H1 (cell line): ENCODE measurements at regions not wholly inside any gene's neighbourhood (a gene's known extent, or its start where the extent isn't known, plus 50 kb on each side); places are given as distances from the start of the nearest gene placed in this dataset.

Experiments used
- CTCF ChIA-PET: fragments of 300-600 bp; sonication (Branson Sonifier 250); formaldehyde crosslinking; loops from one replicate; lab custom pipeline; 2021; ENCODE audit not compliant: partially characterized antibody; lab: Charles Lee
- POLR2A ChIA-PET: fragments of 300-600 bp; sonication (Branson Sonifier 250); formaldehyde crosslinking; loops from one replicate; lab custom pipeline; 2021; ENCODE audit warnings: inconsistent platforms; ENCODE audit not compliant: partially characterized antibody; lab: Charles Lee
- DNase-seq, 2 experiments: peaks; one replicate each; pipeline versions ENCODE4 v3.0.0 to v3.0.0-alpha.2; 2010 to 2022; ENCODE audit warnings: low spot score in 2 of 2, low read depth in 1 of 2, mixed read lengths in 1 of 2
- FAIRE-seq: peaks from 2 replicates; lab custom pipeline; 2011; peaks lifted over from hg19 to GRCh38; lab: Jason Lieb, UNC
- H2AFZ ChIP-seq: 2 replicates; pipeline ENCODE4 v1.8.1; 2012; ENCODE audit warnings: low read length, inconsistent platforms
- H2AK5ac ChIP-seq: 2 replicates; pipeline ENCODE4 v1.6.1; 2013; ENCODE audit warnings: low read depth, low read length
- H2BK120ac ChIP-seq: replicated peaks from 2 replicates; pipeline ENCODE3; 2013; ENCODE audit warnings: low read depth, low read length, inconsistent platforms
- H2BK12ac ChIP-seq: 2 replicates; pipeline ENCODE4 v1.6.1; 2013; ENCODE audit warnings: low read depth, low read length
- H2BK15ac ChIP-seq: 2 replicates; pipeline ENCODE4 v1.6.1; 2013; ENCODE audit warnings: low read length
- H2BK20ac ChIP-seq: 2 replicates; pipeline ENCODE4 v1.6.1; 2013; ENCODE audit warnings: low read length
- H2BK5ac ChIP-seq: 2 replicates; pipeline ENCODE4 v1.6.1; 2013; ENCODE audit warnings: low read depth, low read length
- H3K14ac ChIP-seq: 2 replicates; pipeline ENCODE4 v1.6.1; 2013; ENCODE audit warnings: inconsistent platforms; ENCODE audit not compliant: insufficient read length
- H3K18ac ChIP-seq: 2 replicates; pipeline ENCODE4 v1.6.1; 2013; ENCODE audit warnings: low read length; ENCODE audit errors: extremely low read depth
- H3K23ac ChIP-seq: 2 replicates; pipeline ENCODE4 v1.6.1; 2013; ENCODE audit warnings: inconsistent platforms; ENCODE audit not compliant: insufficient read length
- H3K23me2 ChIP-seq: 2 replicates; pipeline ENCODE4 v1.6.1; 2013; ENCODE audit warnings: low read depth, low read length
- H3K27ac ChIP-seq: 2 replicates; pipeline ENCODE4 v1.6.1; 2011; ENCODE audit warnings: low read depth, low read length, inconsistent platforms
- H3K27me3 ChIP-seq, 4 experiments: replicated peaks in 1 of 4; 1 replicate in 1 of 4; 2 replicates in 3 of 4; pipeline versions ENCODE4 v1.6.1 to v1.8.1; 2011 to 2013; ENCODE audit warnings: low read length in 3 of 4, mild to moderate bottlenecking in 3 of 4, inconsistent platforms in 2 of 4, mixed read lengths in 2 of 4, moderate library complexity in 1 of 4; ENCODE audit not compliant: control insufficient read depth in 3 of 4, insufficient read depth in 3 of 4; ENCODE audit errors: extremely low read depth in 1 of 4
- H3K36me3 ChIP-seq, 4 experiments: 2 replicates each; pipeline versions ENCODE4 v1.6.1 to v1.8.1; 2011 to 2013; ENCODE audit warnings: mild to moderate bottlenecking in 4 of 4, low read length in 3 of 4, moderate library complexity in 2 of 4, control low read depth in 1 of 4, inconsistent platforms in 1 of 4; ENCODE audit not compliant: insufficient read depth in 4 of 4, control insufficient read depth in 2 of 4
- H3K4ac ChIP-seq: replicated peaks from 2 replicates; pipeline ENCODE3; 2013; ENCODE audit warnings: low read length, low read depth, mixed read lengths, inconsistent platforms; ENCODE audit not compliant: insufficient read length
- H3K4me1 ChIP-seq, 4 experiments: replicated peaks in 1 of 4; 1 replicate in 1 of 4; 2 replicates in 3 of 4; pipeline versions ENCODE4 v1.6.1 to v1.8.1; 2011 to 2013; ENCODE audit warnings: low read length in 3 of 4, inconsistent platforms in 2 of 4, mixed read lengths in 1 of 4; ENCODE audit not compliant: insufficient read depth in 4 of 4, control insufficient read depth in 3 of 4
- H3K4me2 ChIP-seq, 2 experiments: 2 replicates each; pipeline versions ENCODE4 v1.6.1 to v1.8.1; 2011 to 2013; ENCODE audit warnings: low read depth in 2 of 2, low read length in 2 of 2, control low read depth in 1 of 2, inconsistent platforms in 1 of 2, mild to moderate bottlenecking in 1 of 2; ENCODE audit not compliant: insufficient read depth in 1 of 2
- H3K4me3 ChIP-seq, 4 experiments: fragments of 200-600, 300-600 bp in 1 of 4; sonication (generic), shearing (Covaris generic), sonication (Bioruptor Twin) in 1 of 4; 2 replicates each; pipeline versions ENCODE4 v1.5.1 to v1.8.1; 2011 to 2016; ENCODE audit warnings: low read length in 4 of 4, low read depth in 3 of 4, control low read depth in 2 of 4, inconsistent platforms in 2 of 4, mild to moderate bottlenecking in 2 of 4, mixed read lengths in 1 of 4, moderate library complexity in 1 of 4; ENCODE audit not compliant: insufficient read depth in 2 of 4; ENCODE audit errors: extremely low read depth in 1 of 4
- H3K56ac ChIP-seq: replicated peaks from 2 replicates; pipeline ENCODE3; 2013; ENCODE audit warnings: low read depth, mild to moderate bottlenecking, mixed read lengths, low read length, inconsistent platforms; ENCODE audit not compliant: insufficient read length
- H3K79me1 ChIP-seq: 2 replicates; pipeline ENCODE4 v1.6.1; 2013; ENCODE audit warnings: low read depth, low read length, control low read depth
- H3K79me2 ChIP-seq, 2 experiments: 2 replicates each; pipeline versions ENCODE4 v1.6.1 to v1.8.1; 2012 to 2013; ENCODE audit warnings: low read length in 2 of 2, mild to moderate bottlenecking in 2 of 2, inconsistent platforms in 1 of 2; ENCODE audit not compliant: insufficient read depth in 2 of 2, control insufficient read depth in 1 of 2
- H3K9ac ChIP-seq, 4 experiments: replicated peaks in 1 of 4; 1 replicate in 1 of 4; 2 replicates in 3 of 4; pipeline versions ENCODE4 v1.6.1 to v1.8.1; 2011 to 2013; ENCODE audit warnings: low read depth in 3 of 4, low read length in 3 of 4, control low read depth in 2 of 4, mild to moderate bottlenecking in 2 of 4, moderate library complexity in 2 of 4, inconsistent platforms in 1 of 4; ENCODE audit errors: extremely low read depth in 1 of 4
- H3K9me3 ChIP-seq, 2 experiments: 2 replicates each; pipeline versions ENCODE4 v1.6.1 to v1.8.1; 2012 to 2013; ENCODE audit warnings: mild to moderate bottlenecking in 2 of 2, moderate library complexity in 2 of 2, control low read depth in 1 of 2, inconsistent platforms in 1 of 2, low read depth in 1 of 2, low read length in 1 of 2, mixed read lengths in 1 of 2; ENCODE audit not compliant: insufficient read depth in 2 of 2
- H4K20me1 ChIP-seq, 2 experiments: replicated peaks in 1 of 2; 2 replicates each; pipeline versions ENCODE3 to v1.8.1; 2011 to 2013; ENCODE audit warnings: inconsistent platforms in 2 of 2, low read length in 2 of 2, mild to moderate bottlenecking in 1 of 2; ENCODE audit not compliant: insufficient read depth in 2 of 2, control insufficient read depth in 1 of 2
- H4K5ac ChIP-seq: 2 replicates; pipeline ENCODE4 v1.6.1; 2013; ENCODE audit warnings: low read length, low read depth, mixed read lengths, inconsistent platforms; ENCODE audit not compliant: insufficient read length
- H4K8ac ChIP-seq: 2 replicates; pipeline ENCODE4 v1.8.0; 2013; ENCODE audit warnings: mild to moderate bottlenecking, moderate library complexity, low read length, inconsistent platforms; ENCODE audit not compliant: insufficient read depth; ENCODE audit errors: extremely low read depth
- H4K91ac ChIP-seq: replicated peaks from 2 replicates; pipeline ENCODE3; 2013; ENCODE audit warnings: low read length, mixed read lengths, inconsistent platforms; ENCODE audit not compliant: insufficient read length
- BCL11A ChIP-seq, 2 experiments: IDR thresholded peaks; one replicate each; pipeline ENCODE4 v1.6.1; 2011; ENCODE audit warnings: low read depth in 2 of 2, low read length in 2 of 2, mild to moderate bottlenecking in 2 of 2
- EZH2 ChIP-seq: fragments of 200-600 bp; sonication (generic); IDR thresholded peaks from 2 replicates; pipeline ENCODE4 v1.7.1; 2012; ENCODE audit warnings: low read depth, mild to moderate bottlenecking, moderate library complexity, low read length, inconsistent platforms; ENCODE audit not compliant: severe bottlenecking
- POLR2AphosphoS5 ChIP-seq: IDR thresholded peaks from 2 replicates; pipeline ENCODE4 v1.6.1; 2011; ENCODE audit warnings: low read depth, low read length
- SIX5 ChIP-seq: IDR thresholded peaks from 2 replicates; pipeline ENCODE4 v1.6.1; 2011; ENCODE audit warnings: mild to moderate bottlenecking, low read depth, low read length
- TBP ChIP-seq: IDR thresholded peaks from 2 replicates; pipeline ENCODE4 v1.6.1; 2011; ENCODE audit warnings: low read depth, low read length, improper control_type of control experiment
- WGBS, 2 experiments: shearing (Covaris generic) in 1 of 2; methylation state at CpG; one replicate each; pipeline versions ENCODE4 v1.1.6 to v1.1.7; 2013 to 2015; ENCODE audit warnings: low lambda C conversion rate in 2 of 2, mixed read lengths in 2 of 2, inconsistent platforms in 1 of 2, low coverage in 1 of 2, missing lambda C conversion rate in 1 of 2; ENCODE audit not compliant: insufficient replicate concordance in 2 of 2, insufficient coverage in 1 of 2, insufficient read length in 1 of 2; ENCODE audit errors: extremely low coverage in 1 of 2, missing lambda C conversion rate in 1 of 2; 5-methylcytosine and 5-hydroxymethylcytosine counted together

DNA sequence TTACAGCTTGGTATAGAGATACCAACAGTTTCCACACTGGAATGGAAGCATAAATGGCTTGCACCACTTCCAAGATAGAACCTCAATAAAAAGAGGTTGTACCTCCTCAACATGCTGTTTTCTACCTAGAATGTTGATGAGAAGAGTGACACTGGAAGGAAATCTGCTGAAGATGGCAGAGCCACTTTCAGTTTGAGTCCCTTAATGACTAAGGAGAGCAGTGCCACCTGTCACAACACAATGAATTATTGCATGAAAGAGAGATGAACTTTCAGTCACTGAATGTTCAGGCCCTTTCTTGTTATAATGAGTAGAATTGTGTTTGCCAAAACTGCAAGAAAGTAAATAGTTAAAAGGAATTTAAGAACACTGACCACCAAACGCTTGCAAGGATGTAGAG lies 958.5 kb downstream of the DTWD2 start:
- H3K9me3 ChIP-seq, result peaks cover 0 to 8% of the 10 kb centered on the region in 2 experiments; a peak in 1 of 4 replicates
- CTCF ChIA-PET, result interaction anchor here (1.4 to 1.8 kb wide), 2 partner anchors 8 to 439 kb away, joined by 3 to 6 read pairs; no protein-coding TSS in a partner anchor
- H3K36me3 ChIP-seq, result no peaks in the 10 kb centered on the region
- H4K91ac ChIP-seq, result no peak overlapping the region
- WGBS, 2 experiments, result 78% methylated on average over 1 of the region's 1 CpG; no CpG with 5 or more reads in 1 of the 2 experiments
- FAIRE-seq (no peak), DNase-seq (no peak)
- H3K4me2 ChIP-seq, result no peak overlapping the region
- H2AFZ ChIP-seq, result no peak overlapping the region
- no peak overlapping the region for H3K56ac ChIP-seq
- TF ChIP-seq SIX5 (no peak), BCL11A (IDR thresholded peaks at IDR 0.05; ENCODE audit: low read depth in 2 of 2, low read length in 2 of 2) (no peak), POLR2AphosphoS5 (no peak), TBP (no peak), EZH2 (no peak)
- no peak overlapping the region for H2BK20ac ChIP-seq
- no peaks in the 10 kb centered on the region for H3K4me1 ChIP-seq
- H3K4me3 ChIP-seq, result no peak overlapping the region
- H2BK5ac ChIP-seq, result no peak overlapping the region
- H3K4ac ChIP-seq, result no peak overlapping the region
- no peak overlapping the region for H2BK12ac ChIP-seq
- H3K18ac ChIP-seq, result no peak overlapping the region
- H2BK120ac ChIP-seq, result no peak overlapping the region
- H3K79me2 ChIP-seq, result no peaks in the 10 kb centered on the region
- no peak overlapping the region for H4K5ac ChIP-seq
- no peaks in the 10 kb centered on the region for H3K27me3 ChIP-seq
- no peak overlapping the region for H4K8ac ChIP-seq
- H3K23me2 ChIP-seq, result no peaks in the 10 kb centered on the region
- POLR2A ChIA-PET, result no interaction called here
- H2AK5ac ChIP-seq, result no peak overlapping the region
- H3K79me1 ChIP-seq, result no peaks in the 10 kb centered on the region
- no peaks in the 10 kb centered on the region for H4K20me1 ChIP-seq
- no peak overlapping the region for H2BK15ac ChIP-seq
- no peak overlapping the region for H3K14ac ChIP-seq
- H3K23ac ChIP-seq, result no peak overlapping the region
- no peak overlapping the region for H3K27ac ChIP-seq
- no peak overlapping the region for H3K9ac ChIP-seq
